ENCODE measurements at regions not wholly inside any gene's neighbourhood (a gene's known extent, or its start where the extent isn't known, plus 50 kb on each side); places are given as distances from the start of the nearest gene placed in this dataset.

DNA sequence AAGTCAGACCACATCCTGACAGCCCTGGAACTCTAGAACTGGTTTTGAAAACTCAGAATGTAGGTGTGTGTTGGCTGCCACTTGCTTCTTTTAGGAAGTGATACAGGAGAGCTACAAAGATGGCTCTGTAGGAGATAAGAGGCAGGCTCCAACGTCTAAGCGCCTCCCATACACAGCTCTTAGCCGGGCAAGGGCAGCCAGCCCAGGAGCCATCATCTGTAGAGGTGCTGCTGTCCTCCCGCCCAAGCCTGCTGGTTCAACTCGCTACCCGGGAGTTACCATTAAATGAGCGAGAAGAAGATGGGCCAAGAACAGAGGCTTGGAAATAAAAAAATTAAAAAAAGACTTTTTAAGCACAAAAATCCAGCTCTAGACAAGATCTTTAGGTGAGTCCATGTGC is 61.2 kb upstream of the DIO3 start:
- H3K27me3 ChIP-seq = peaks cover 0 to 53% (median 0%) of the 10 kb centered on the region in 4 donors
- peaks cover 0 to 12% (median 9%) of the 10 kb centered on the region in 4 donors for H3K9me3 ChIP-seq
- no peak for DNase-seq (ENCODE audit: extremely low spot score)

DNA sequence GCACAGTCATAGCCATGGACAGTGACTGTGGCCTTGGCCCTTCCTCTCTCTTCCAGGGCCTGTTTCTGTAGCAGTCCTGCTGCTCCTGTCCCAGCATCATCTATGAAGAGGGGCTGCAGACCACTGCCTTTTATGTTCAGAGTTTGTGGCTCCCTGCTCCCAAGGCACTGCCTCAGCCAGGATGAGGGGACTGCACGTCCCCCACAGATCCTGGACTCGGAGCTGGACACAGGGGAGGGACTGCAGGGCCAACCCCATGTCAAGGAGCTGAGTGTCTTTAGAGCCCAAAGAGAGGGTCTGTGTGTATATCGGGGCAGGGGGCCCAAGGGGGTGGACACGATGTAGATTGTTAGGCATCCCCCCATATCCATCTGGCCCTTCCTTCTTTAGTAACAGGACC is 60.6 kb upstream of the DIO3 start:
- peaks cover 0 to 53% (median 0%) of the 10 kb centered on the region in 4 donors for H3K27me3 ChIP-seq
- TF ChIP-seq EP300 (IDR thresholded peaks at IDR 0.05) = no peak
- intact Hi-C loops (cut with DNase I) = no loop called here
- peaks cover 0 to 12% (median 9%) of the 10 kb centered on the region in 4 donors for H3K9me3 ChIP-seq
- no peaks in the 10 kb centered on the region for H3K36me3 ChIP-seq
- no peak for DNase-seq (ENCODE audit: extremely low spot score)
- no peak overlapping the region for H3K27ac ChIP-seq (replicated peaks in 1 of 4)
- H3K4me3 ChIP-seq = no peak overlapping the region
- 85% methylated on average over 2 of the region's 4 CpGs for WGBS
- peaks cover 0 to 13% (median 7%) of the 10 kb centered on the region in 4 donors for H3K4me1 ChIP-seq

More for the DNA sequence above, 61.2 kb upstream of the DIO3 start:
- Histone ChIP-seq H3K36me3 (no peaks in the 10 kb centered on the region), H3K27ac (replicated peaks in 1 of 4) (no peak overlapping the region), H3K4me3 (no peak overlapping the region), H3K4me1 (peaks cover 0 to 13% (median 7%) of the 10 kb centered on the region in 4 donors)
- TF ChIP-seq POLR2A (IDR thresholded peaks at IDR 0.05; ENCODE audit: low read depth) (no peak), POLR2AphosphoS5 (IDR thresholded peaks at IDR 0.05) (no peak), EP300 (IDR thresholded peaks at IDR 0.05) (no peak)
- TF ChIP-seq, protein P1, sequence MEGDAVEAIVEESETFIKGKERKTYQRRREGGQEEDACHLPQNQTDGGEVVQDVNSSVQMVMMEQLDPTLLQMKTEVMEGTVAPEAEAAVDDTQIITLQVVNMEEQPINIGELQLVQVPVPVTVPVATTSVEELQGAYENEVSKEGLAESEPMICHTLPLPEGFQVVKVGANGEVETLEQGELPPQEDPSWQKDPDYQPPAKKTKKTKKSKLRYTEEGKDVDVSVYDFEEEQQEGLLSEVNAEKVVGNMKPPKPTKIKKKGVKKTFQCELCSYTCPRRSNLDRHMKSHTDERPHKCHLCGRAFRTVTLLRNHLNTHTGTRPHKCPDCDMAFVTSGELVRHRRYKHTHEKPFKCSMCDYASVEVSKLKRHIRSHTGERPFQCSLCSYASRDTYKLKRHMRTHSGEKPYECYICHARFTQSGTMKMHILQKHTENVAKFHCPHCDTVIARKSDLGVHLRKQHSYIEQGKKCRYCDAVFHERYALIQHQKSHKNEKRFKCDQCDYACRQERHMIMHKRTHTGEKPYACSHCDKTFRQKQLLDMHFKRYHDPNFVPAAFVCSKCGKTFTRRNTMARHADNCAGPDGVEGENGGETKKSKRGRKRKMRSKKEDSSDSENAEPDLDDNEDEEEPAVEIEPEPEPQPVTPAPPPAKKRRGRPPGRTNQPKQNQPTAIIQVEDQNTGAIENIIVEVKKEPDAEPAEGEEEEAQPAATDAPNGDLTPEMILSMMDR (IDR thresholded peaks at IDR 0.05) = no peak
- intact Hi-C loops (cut with DNase I) = no loop called here
- 78% methylated on average over 7 of the region's 7 CpGs for WGBS

DNA sequence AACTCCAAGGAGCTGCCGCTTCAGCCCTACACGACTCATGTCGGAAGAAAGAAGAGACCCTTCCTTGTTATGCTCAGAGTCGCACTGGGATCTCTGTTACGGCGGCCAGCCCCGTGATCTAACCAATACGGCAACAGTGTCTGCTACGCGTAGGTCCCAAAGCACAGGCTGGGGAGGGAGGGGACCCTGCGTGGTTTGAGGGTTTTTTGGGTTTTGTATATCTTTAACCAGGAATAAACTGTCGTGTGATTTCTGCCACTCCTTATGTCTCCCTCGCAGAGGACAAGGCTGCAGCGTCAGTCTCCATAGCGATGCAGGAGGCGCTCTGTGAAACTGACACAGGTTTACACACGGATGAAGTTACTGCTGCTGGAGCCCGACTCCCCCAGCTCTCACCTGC is 60.0 kb upstream of the DIO3 start:
- intact Hi-C loops (cut with DNase I) = no loop called here
- no peak for DNase-seq (ENCODE audit: extremely low spot score)
- no peak overlapping the region for H3K27ac ChIP-seq (replicated peaks in 1 of 4)
- peaks cover 0 to 12% (median 9%) of the 10 kb centered on the region in 4 donors for H3K9me3 ChIP-seq
- H3K4me1 ChIP-seq = peaks cover 0 to 13% (median 7%) of the 10 kb centered on the region in 4 donors
- peaks cover 0 to 51% (median 0%) of the 10 kb centered on the region in 4 donors for H3K27me3 ChIP-seq
- H3K36me3 ChIP-seq = no peaks in the 10 kb centered on the region
- H3K4me3 ChIP-seq = no peak overlapping the region
- 49% methylated on average over 18 of the region's 18 CpGs for WGBS
- TF ChIP-seq POLR2AphosphoS5 (IDR thresholded peaks at IDR 0.05) = no peak
- TF ChIP-seq, protein P1 (IDR thresholded peaks at IDR 0.05) = no peak
- no peak for TF ChIP-seq POLR2A (IDR thresholded peaks at IDR 0.05; ENCODE audit: low read depth)
- no peak for TF ChIP-seq EP300 (IDR thresholded peaks at IDR 0.05)

DNA sequence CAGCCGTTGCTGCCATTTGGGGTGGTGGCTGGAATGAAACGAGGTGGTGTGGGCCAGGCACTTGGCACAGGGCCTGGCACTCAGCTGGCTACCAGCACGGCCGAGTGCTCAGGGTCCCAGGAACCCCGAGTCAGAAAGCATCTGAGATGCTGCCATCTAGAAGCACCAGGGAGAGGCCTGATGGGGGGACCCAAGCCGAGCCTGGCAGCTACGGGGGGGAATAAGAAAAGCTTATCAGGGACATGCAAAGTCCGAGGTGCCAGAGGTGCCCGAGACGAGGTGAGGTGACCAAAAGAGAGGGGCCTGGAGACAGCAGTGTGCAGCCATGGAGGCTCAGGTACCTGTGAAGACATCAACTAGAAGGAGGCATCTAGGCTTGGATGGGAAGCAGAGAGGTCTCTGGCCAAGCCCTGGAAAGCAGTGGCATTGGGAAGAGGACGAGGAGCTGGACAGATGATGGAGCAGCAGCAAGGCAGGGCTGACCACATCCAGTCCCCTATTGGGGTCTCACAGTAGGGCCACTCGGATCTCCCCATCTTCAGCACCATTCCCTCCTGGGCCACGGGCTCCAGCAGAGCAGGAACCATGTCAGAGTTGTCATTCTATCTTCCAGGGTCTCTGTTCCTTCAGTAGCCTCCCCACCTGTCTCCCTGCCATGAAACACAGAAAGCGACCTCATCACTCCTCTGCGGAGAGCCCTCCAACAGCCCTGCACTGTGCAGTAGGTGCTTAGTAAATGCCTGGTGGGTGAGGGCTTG is 59.3 kb upstream of the DIO3 start:
- DNase-seq (ENCODE audit: extremely low spot score) = no peak
- 65% methylated on average over 13 of the region's 15 CpGs for WGBS
- Histone ChIP-seq H3K4me1 (peaks cover 0 to 9% (median 5%) of the 10 kb centered on the region in 4 donors), H3K27me3 (peaks cover 0 to 44% (median 0%) of the 10 kb centered on the region in 4 donors), H3K4me3 (no peak overlapping the region), H3K27ac (replicated peaks in 1 of 4) (no peak overlapping the region), H3K36me3 (no peaks in the 10 kb centered on the region), H3K9me3 (peaks cover 0 to 12% (median 9%) of the 10 kb centered on the region in 4 donors)
- intact Hi-C loops (cut with DNase I) = no loop called here
- TF ChIP-seq, protein P1 (IDR thresholded peaks at IDR 0.05) = no peak
- TF ChIP-seq POLR2A (IDR thresholded peaks at IDR 0.05; ENCODE audit: low read depth) (no peak), POLR2AphosphoS5 (IDR thresholded peaks at IDR 0.05) (no peak), EP300 (IDR thresholded peaks at IDR 0.05) (no peak)

DNA sequence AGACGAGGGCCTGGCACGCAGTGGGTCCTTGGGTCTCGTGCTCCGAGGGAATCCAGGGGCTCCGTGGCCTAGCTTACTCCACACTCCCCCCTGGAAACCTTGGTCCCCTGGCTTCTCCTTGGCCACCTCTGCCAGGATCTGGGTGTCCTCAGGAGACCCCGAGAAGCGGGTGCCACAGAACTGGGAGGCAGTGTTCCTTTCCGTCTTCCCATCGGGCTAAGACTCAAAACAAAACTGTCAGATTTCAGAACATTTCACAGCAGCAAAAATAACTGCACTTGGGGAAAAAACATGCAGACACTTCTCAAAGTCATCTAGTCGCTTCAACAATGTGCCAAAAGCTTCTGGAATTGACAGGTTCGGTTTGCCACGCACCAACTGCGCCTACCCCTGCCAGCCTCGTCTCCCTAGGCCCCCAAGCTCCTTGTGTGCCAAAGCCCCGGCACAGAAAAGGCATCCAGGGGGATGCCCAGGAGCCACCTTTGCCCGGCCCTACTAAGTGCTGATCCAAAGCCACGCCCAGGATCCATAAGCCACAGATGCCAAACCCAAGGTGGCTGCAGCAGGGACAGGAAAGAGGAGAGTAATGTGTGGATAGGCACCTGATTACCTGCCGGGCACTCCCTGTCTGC is 58.4 kb upstream of the DIO3 start:
- Histone ChIP-seq H3K36me3 (no peaks in the 10 kb centered on the region), H3K4me3 (no peak overlapping the region), H3K27ac (replicated peaks in 1 of 4) (no peak overlapping the region), H3K4me1 (peaks cover 0 to under 1% (median 0%) of the 10 kb centered on the region in 4 donors), H3K9me3 (peaks cover 0 to 12% (median 9%) of the 10 kb centered on the region in 4 donors), H3K27me3 (peaks cover 0 to 38% (median 0%) of the 10 kb centered on the region in 4 donors)
- DNase-seq (ENCODE audit: extremely low spot score) = no peak
- intact Hi-C loops (cut with DNase I) = no loop called here
- no peak for TF ChIP-seq POLR2AphosphoS5 (IDR thresholded peaks at IDR 0.05)
- TF ChIP-seq, protein P1 (IDR thresholded peaks at IDR 0.05) = no peak
- no peak for TF ChIP-seq EP300 (IDR thresholded peaks at IDR 0.05)
- TF ChIP-seq POLR2A (IDR thresholded peaks at IDR 0.05; ENCODE audit: low read depth) = no peak
- 83% methylated on average over 15 of the region's 18 CpGs for WGBS
